CD4-positive, alpha-beta memory T cell (primary cell): ENCODE measurements at regions not wholly inside any gene's neighbourhood (a gene's known extent, or its start where the extent isn't known, plus 50 kb on each side); places are given as distances from the start of the nearest gene placed in this dataset.
"Not testable (repeated sequence)": the region's sequence is repeated elsewhere in the genome, so short reads cannot be mapped to it uniquely, and the experiment has no call there.

Experiments used
- CTCF ChIA-PET: fragments of 350-600 bp; sonication (Branson Sonifier 250); formaldehyde crosslinking; loops from one replicate; lab custom pipeline; 2021; ENCODE audit warnings: inconsistent platforms; ENCODE audit not compliant: partially characterized antibody; lab: Charles Lee
- POLR2A ChIA-PET: fragments of 350-600 bp; sonication (Branson Sonifier 250); formaldehyde crosslinking; loops from one replicate; lab custom pipeline; 2021; ENCODE audit not compliant: partially characterized antibody; lab: Charles Lee
- DNase-seq, 5 donors: peaks; one replicate each; pipeline versions ENCODE4 v3.0.0 to v3.0.0-alpha.2; 2020 to 2022; ENCODE audit warnings: mixed read lengths in 1 of 5
- H3K27ac ChIP-seq: one replicate; pipeline ENCODE4 v1.7.0; 2013; ENCODE audit warnings: low read depth, low read length
- H3K27me3 ChIP-seq: 2 replicates; pipeline ENCODE4 v1.7.0; 2013; ENCODE audit warnings: mild to moderate bottlenecking, low read length, moderate library complexity; ENCODE audit not compliant: insufficient read depth
- H3K36me3 ChIP-seq: 2 replicates; pipeline ENCODE4 v1.7.0; 2013; ENCODE audit warnings: mild to moderate bottlenecking, low read length, moderate library complexity; ENCODE audit not compliant: insufficient read depth
- H3K4me1 ChIP-seq: 2 replicates; pipeline ENCODE4 v1.7.0; 2013; ENCODE audit warnings: mild to moderate bottlenecking, low read length, moderate library complexity; ENCODE audit not compliant: insufficient read depth
- H3K4me3 ChIP-seq, 2 donors: one replicate each; pipeline ENCODE4 v1.7.0; 2013; ENCODE audit warnings: low read length in 2 of 2, mild to moderate bottlenecking in 1 of 2
- H3K9me3 ChIP-seq, 2 donors: one replicate each; pipeline ENCODE4 v1.7.0; 2013; ENCODE audit warnings: low read length in 2 of 2, control low read depth in 1 of 2; ENCODE audit not compliant: control insufficient read depth in 1 of 2
- H3K27ac Mint-ChIP-seq, 7 donors: one replicate each; pipeline ENCODE4 v1.8.0; 2020 to 2021; ENCODE audit warnings: mixed read lengths in 7 of 7, mild to moderate bottlenecking in 6 of 7, inconsistent platforms in 3 of 7, moderate library complexity in 3 of 7
- H3K27me3 Mint-ChIP-seq, 2 donors: one replicate each; pipeline ENCODE4 v1.8.0; 2020 to 2021; ENCODE audit warnings: mixed read lengths in 2 of 2
- H3K36me3 Mint-ChIP-seq, 2 donors: one replicate each; pipeline ENCODE4 v1.8.0; 2020 to 2021; ENCODE audit warnings: mixed read lengths in 2 of 2, inconsistent platforms in 1 of 2, mild to moderate bottlenecking in 1 of 2
- H3K4me1 Mint-ChIP-seq, 4 donors: one replicate each; pipeline ENCODE4 v1.8.0; 2020 to 2021; ENCODE audit warnings: mixed read lengths in 4 of 4, mild to moderate bottlenecking in 1 of 4
- H3K4me3 Mint-ChIP-seq, 8 donors: one replicate each; pipeline ENCODE4 v1.8.0; 2020 to 2021; ENCODE audit warnings: mixed read lengths in 8 of 8, mild to moderate bottlenecking in 7 of 8, moderate library complexity in 6 of 8, inconsistent platforms in 3 of 8
- H3K9me3 Mint-ChIP-seq, 8 donors: one replicate each; pipeline ENCODE4 v1.8.0; 2020 to 2021; ENCODE audit warnings: mixed read lengths in 8 of 8, mild to moderate bottlenecking in 5 of 8, inconsistent platforms in 3 of 8, moderate library complexity in 1 of 8
- intact Hi-C: fragments of 100-400 bp; cut with micrococcal nuclease; formaldehyde crosslinking; loops from one replicate; pipeline ENCODE4 v1.15.1; 2023

GRCh38 chr2:138081225-138082073 lies 117.2 kb downstream of the HNMT start:
- Histone ChIP-seq H3K4me3 (no peak overlapping the region), H3K4me1 (no peaks in the 10 kb centered on the region), H3K27ac (no peak overlapping the region), H3K36me3 (no peaks in the 10 kb centered on the region), H3K9me3 (no peaks in the 10 kb centered on the region), H3K27me3 (no peaks in the 10 kb centered on the region)
- intact Hi-C loops = no loop called here
- H3K36me3 Mint-ChIP-seq = no peaks in the 10 kb centered on the region
- H3K4me3 Mint-ChIP-seq = no peak overlapping the region
- H3K4me1 Mint-ChIP-seq = no peaks in the 10 kb centered on the region
- no peaks in the 10 kb centered on the region for H3K27me3 Mint-ChIP-seq
- H3K27ac Mint-ChIP-seq = no peak overlapping the region
- DNase-seq = no peak
- H3K9me3 Mint-ChIP-seq = peaks cover 0 to 7% (median 0%) of the 10 kb centered on the region in 8 donors
- CTCF ChIA-PET = no interaction called here
- POLR2A ChIA-PET = no interaction called here

DNA sequence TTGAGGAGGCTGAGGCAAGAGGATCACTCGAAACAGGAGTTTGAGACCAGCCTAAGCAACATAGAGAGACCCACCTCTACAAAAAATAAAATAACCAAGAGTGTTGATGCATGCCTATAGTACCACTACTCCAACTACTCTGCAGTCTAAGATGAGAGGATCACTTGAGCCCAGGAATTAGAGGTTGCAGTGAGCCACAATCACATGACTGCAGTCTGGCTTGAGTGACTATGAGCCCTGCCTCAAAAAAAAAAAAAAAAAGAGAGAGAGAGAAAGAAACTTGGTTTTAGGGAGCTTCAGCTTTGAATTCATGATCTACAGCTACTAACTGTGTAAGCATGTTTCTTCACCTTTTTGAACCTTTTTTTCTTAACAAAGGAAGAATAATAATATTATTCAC lies 119.9 kb downstream of the HNMT start:
- Mint-ChIP-seq H3K27ac (no peak overlapping the region), H3K4me1 (no peaks in the 10 kb centered on the region), H3K9me3 (peaks cover 0 to 7% (median 2%) of the 10 kb centered on the region in 8 donors), H3K4me3 (no peak overlapping the region), H3K27me3 (peaks cover 0 to 3% of the 10 kb centered on the region in 2 donors), H3K36me3 (no peaks in the 10 kb centered on the region)
- Histone ChIP-seq H3K27ac (no peak overlapping the region), H3K4me3 (no peak overlapping the region), H3K4me1 (no peaks in the 10 kb centered on the region), H3K9me3 (no peaks in the 10 kb centered on the region), H3K27me3 (no peaks in the 10 kb centered on the region), H3K36me3 (no peaks in the 10 kb centered on the region)
- ChIA-PET CTCF (no interaction called here), POLR2A (no interaction called here)
- no peak for DNase-seq
- intact Hi-C loops = no loop called here

GRCh38 chr2:138085441-138085840 lies 121.2 kb downstream of the HNMT start:
- H3K4me1 Mint-ChIP-seq, H3K27me3 Mint-ChIP-seq, POLR2A ChIA-PET, H3K4me3 ChIP-seq, DNase-seq, intact Hi-C loops, H3K9me3 ChIP-seq, H3K36me3 Mint-ChIP-seq, CTCF ChIA-PET, H3K36me3 ChIP-seq, H3K4me1 ChIP-seq, H3K27ac ChIP-seq, H3K9me3 Mint-ChIP-seq, H3K27ac Mint-ChIP-seq, H3K27me3 ChIP-seq: not testable (repeated sequence)
- peak overlapping the region in 1 of 8 donors; percentile 5 for H3K4me3 Mint-ChIP-seq

DNA sequence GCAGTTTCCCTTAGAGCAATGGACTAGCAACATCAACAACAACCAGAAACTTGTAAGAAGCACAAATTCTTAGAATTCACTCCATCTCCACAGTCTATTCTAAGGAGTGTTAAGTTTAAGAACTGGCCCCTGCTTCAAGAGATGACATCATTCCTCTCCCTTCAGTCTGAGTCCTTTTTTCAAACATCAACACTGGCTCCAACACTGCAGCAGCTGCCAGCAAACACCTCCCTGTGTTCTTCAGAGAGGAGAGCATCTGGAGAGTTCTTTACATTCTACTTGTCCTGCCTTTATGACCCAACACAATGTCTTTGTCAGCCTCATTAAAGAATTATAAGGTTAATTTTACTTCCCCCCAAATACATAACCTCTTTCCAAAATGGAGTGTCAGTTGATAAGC lies 122.3 kb downstream of the HNMT start:
- H3K36me3 ChIP-seq = no peaks in the 10 kb centered on the region
- no peak overlapping the region for H3K4me3 ChIP-seq
- intact Hi-C loops = no loop called here
- Mint-ChIP-seq H3K27me3 (peaks cover 0 to 3% of the 10 kb centered on the region in 2 donors), H3K27ac (no peak overlapping the region), H3K4me1 (no peaks in the 10 kb centered on the region), H3K4me3 (no peak overlapping the region), H3K9me3 (peaks cover 0 to 7% (median 2%) of the 10 kb centered on the region in 8 donors), H3K36me3 (no peaks in the 10 kb centered on the region)
- H3K27ac ChIP-seq = no peak overlapping the region
- POLR2A ChIA-PET = no interaction called here
- no peaks in the 10 kb centered on the region for H3K27me3 ChIP-seq
- no peak for DNase-seq
- no peaks in the 10 kb centered on the region for H3K4me1 ChIP-seq
- H3K9me3 ChIP-seq = no peaks in the 10 kb centered on the region
- CTCF ChIA-PET = no interaction called here

DNA sequence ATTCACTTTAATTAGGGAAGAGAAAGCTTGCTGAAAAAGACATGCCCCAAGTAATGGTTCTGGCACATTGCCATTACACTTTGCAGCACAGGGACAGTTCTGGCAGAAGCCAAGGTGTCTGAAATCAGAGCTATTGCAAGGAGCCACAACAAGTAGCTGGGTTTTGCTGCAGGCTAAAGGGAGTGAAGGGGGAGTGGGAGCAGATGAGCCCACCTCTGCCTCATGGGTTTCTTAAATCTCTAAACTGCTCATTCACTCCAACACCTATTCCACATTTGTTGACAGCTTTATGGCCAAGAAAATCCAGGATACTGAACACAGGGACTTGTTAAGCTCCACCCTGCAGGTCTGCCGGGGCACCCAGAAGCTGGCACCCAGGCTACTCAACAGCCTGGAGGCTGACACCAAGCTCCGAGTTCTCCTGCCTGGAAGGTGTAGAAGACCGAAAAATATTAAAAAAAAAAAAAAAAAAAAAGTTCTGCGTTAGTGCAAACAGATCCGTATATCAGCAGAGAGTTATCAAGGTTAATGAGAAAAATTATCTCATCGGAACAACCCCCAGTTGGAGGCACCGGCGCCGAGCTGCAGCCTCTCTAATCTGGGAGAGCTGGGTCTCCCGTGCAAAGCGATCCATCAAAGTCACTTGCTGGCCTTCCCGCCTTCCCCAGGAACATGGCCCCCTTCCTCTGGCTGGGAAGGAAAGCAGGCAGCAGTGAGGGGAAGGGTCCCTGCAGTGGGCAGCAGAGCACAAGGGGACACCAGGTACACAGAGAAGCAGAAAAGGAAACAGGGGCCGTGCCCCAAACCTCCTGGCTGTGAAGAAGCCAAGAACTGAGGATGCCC lies 123.7 kb downstream of the HNMT start:
- POLR2A ChIA-PET = no interaction called here

GRCh38 chr2:138090330-138090729 lies 126.1 kb downstream of the HNMT start:
- H3K4me1 Mint-ChIP-seq = no peaks in the 10 kb centered on the region

More for the DNA sequence above, 123.7 kb downstream of the HNMT start:
- no peaks in the 10 kb centered on the region for H3K27me3 ChIP-seq
- no peak overlapping the region for H3K4me3 Mint-ChIP-seq
- no peaks in the 10 kb centered on the region for H3K36me3 ChIP-seq
- no peaks in the 10 kb centered on the region for H3K9me3 ChIP-seq
- CTCF ChIA-PET = no interaction called here
- H3K27ac Mint-ChIP-seq = no peak overlapping the region
- no peak for DNase-seq
- H3K4me1 ChIP-seq = no peaks in the 10 kb centered on the region
- H3K4me1 Mint-ChIP-seq = no peaks in the 10 kb centered on the region
- H3K27ac ChIP-seq = no peak overlapping the region
- H3K4me3 ChIP-seq = no peak overlapping the region
- peaks cover 0 to 7% (median 2%) of the 10 kb centered on the region in 8 donors for H3K9me3 Mint-ChIP-seq
- H3K36me3 Mint-ChIP-seq = no peaks in the 10 kb centered on the region
- peaks cover 0 to 3% of the 10 kb centered on the region in 2 donors for H3K27me3 Mint-ChIP-seq
- intact Hi-C loops = no loop called here

DNA sequence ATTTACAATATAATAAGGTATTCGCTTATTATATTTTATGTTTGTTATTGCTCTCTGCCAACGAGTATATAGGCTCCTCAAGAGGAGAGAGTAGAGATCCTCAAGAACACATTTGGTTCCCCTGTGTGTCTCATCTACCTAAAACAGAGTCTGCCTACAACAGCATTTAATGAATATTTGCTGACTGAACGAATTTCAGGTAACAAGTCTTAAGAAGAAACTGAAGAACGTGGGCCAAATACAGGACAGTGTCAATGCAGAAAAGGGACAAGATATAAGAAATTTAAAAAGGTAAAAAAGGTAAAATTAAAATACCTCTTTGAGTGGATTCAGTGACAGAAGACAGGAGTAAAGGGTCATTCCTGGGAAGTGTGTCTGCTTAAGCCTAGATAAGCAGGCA lies 129.2 kb downstream of the HNMT start:
- H3K4me3 Mint-ChIP-seq = no peak overlapping the region
- Histone ChIP-seq H3K27me3 (no peaks in the 10 kb centered on the region), H3K4me1 (no peaks in the 10 kb centered on the region), H3K27ac (no peak overlapping the region), H3K4me3 (no peak overlapping the region), H3K9me3 (no peaks in the 10 kb centered on the region), H3K36me3 (no peaks in the 10 kb centered on the region)
- H3K4me1 Mint-ChIP-seq = no peaks in the 10 kb centered on the region
- no peak for DNase-seq
- peaks cover 0 to 10% (median 2%) of the 10 kb centered on the region in 8 donors for H3K9me3 Mint-ChIP-seq
- H3K27me3 Mint-ChIP-seq = peaks cover 0 to 3% of the 10 kb centered on the region in 2 donors
- no peaks in the 10 kb centered on the region for H3K36me3 Mint-ChIP-seq
- ChIA-PET CTCF (no interaction called here), POLR2A (no interaction called here)
- intact Hi-C loops = no loop called here
- no peak overlapping the region for H3K27ac Mint-ChIP-seq

More at GRCh38 chr2:138090330-138090729, 126.1 kb downstream of the HNMT start:
- intact Hi-C loops = no loop called here
- Mint-ChIP-seq H3K27me3 (peaks cover 0 to 3% of the 10 kb centered on the region in 2 donors), H3K4me3 (no peak overlapping the region), H3K36me3 (no peaks in the 10 kb centered on the region), H3K9me3 (peaks cover 0 to 5% (median under 1%) of the 10 kb centered on the region in 8 donors), H3K27ac (no peak overlapping the region)
- no peak overlapping the region for H3K27ac ChIP-seq
- no peaks in the 10 kb centered on the region for H3K9me3 ChIP-seq
- no peaks in the 10 kb centered on the region for H3K36me3 ChIP-seq
- ChIA-PET POLR2A (no interaction called here), CTCF (no interaction called here)
- DNase-seq = no peak
- no peaks in the 10 kb centered on the region for H3K4me1 ChIP-seq
- H3K4me3 ChIP-seq = no peak overlapping the region
- H3K27me3 ChIP-seq = no peaks in the 10 kb centered on the region
